H7 (cell line): ENCODE measurements at regions not wholly inside any gene's neighbourhood (a gene's known extent, or its start where the extent isn't known, plus 50 kb on each side); places are given as distances from the start of the nearest gene placed in this dataset.
"Not testable (repeated sequence)": the region's sequence is repeated elsewhere in the genome, so short reads cannot be mapped to it uniquely, and the experiment has no call there.

Experiments
- DNase-seq: peaks from one replicate; pipeline ENCODE4 v3.0.0; 2012
- H3K27me3 ChIP-seq: 2 replicates; pipeline ENCODE4 v1.6.0; 2011; ENCODE audit warnings: mild to moderate bottlenecking, low read length; ENCODE audit not compliant: control insufficient read depth, insufficient read depth
- H3K36me3 ChIP-seq: replicated peaks from 2 replicates; pipeline ENCODE4 v1.5.1; 2011; ENCODE audit warnings: low read length; ENCODE audit not compliant: control insufficient read depth, insufficient read depth
- H3K4me3 ChIP-seq: 2 replicates; pipeline ENCODE4 v1.5.1; 2011; ENCODE audit warnings: low read depth, mild to moderate bottlenecking, control low read depth, low read length, moderate library complexity; ENCODE audit not compliant: insufficient read depth

GRCh38 chr18:10150576-10150975 is 236.8 kb downstream of the VAPA start:
- DNase-seq, H3K4me3 ChIP-seq, H3K36me3 ChIP-seq, H3K27me3 ChIP-seq: not testable (repeated sequence)

GRCh38 chr18:10152475-10152874 is 238.7 kb downstream of the VAPA start:
- Histone ChIP-seq H3K36me3 (no peaks in the 10 kb centered on the region), H3K4me3 (no peak overlapping the region), H3K27me3 (no peaks in the 10 kb centered on the region)
- DNase-seq, result no peak

- DNase-seq, result no peak
- H3K36me3 ChIP-seq, result no peaks in the 10 kb centered on the region
- H3K4me3 ChIP-seq, result no peak overlapping the region
- no peaks in the 10 kb centered on the region for H3K27me3 ChIP-seq
Measured at GRCh38 chr18:10153924-10154752, 240.3 kb downstream of the VAPA start.

DNA sequence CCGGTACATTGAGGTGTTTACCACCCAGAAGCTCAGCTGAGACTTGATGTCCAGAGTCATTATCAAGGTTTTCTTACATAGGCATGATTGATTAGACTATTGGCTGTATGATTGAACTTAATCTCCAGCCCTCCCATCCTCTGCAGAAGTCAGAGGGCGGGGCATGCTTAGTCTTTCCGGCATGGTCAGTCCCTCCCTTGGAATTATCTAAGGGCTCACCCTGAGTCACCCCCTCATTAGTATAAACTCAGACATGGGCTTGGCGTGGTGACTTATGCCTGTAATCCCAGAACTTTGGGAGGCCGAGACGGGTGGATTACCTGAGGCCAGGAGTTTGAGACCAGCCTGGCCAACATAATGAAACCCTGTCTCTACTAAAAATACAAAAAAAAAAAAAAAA is 243.9 kb downstream of the VAPA start:
- no peak for DNase-seq
- no peaks in the 10 kb centered on the region for H3K36me3 ChIP-seq
- no peaks in the 10 kb centered on the region for H3K27me3 ChIP-seq

GRCh38 chr18:10160251-10160650 is 246.4 kb downstream of the VAPA start:
- H3K36me3 ChIP-seq, result no peaks in the 10 kb centered on the region
- no peak for DNase-seq
- H3K4me3 ChIP-seq, result no peak overlapping the region
- H3K27me3 ChIP-seq, result no peaks in the 10 kb centered on the region

More for the DNA sequence above, 243.9 kb downstream of the VAPA start:
- H3K4me3 ChIP-seq, result no peak overlapping the region

- no peaks in the 10 kb centered on the region for H3K36me3 ChIP-seq
Measured at GRCh38 chr18:10161315-10161714, 247.5 kb downstream of the VAPA start.

DNA sequence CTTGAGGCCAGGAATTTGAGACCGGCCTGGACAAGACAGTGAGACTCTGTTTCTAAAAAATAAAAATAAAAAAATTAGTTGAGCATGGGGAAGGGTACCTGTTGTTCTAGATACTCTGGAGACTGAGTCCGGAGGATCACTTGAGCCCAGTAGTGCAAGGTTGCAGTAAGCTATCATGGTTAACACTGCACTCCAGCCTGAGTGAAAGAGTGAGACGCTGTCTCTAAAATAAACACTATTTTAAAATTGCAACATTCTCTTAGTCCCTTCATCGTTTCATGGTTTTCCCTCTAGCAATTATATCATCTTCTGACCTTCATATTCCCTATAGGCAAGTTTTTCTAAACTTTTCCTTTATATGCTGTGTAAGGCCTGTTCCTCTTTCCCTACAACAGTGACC is 248.5 kb downstream of the VAPA start:
- Histone ChIP-seq H3K4me3 (no peak overlapping the region), H3K27me3 (no peaks in the 10 kb centered on the region), H3K36me3 (no peaks in the 10 kb centered on the region)
- DNase-seq, result no peak

More at GRCh38 chr18:10161315-10161714, 247.5 kb downstream of the VAPA start:
- DNase-seq, result no peak
- Histone ChIP-seq H3K4me3 (no peak overlapping the region), H3K27me3 (no peaks in the 10 kb centered on the region)

- Histone ChIP-seq H3K36me3 (no peaks in the 10 kb centered on the region), H3K27me3 (no peaks in the 10 kb centered on the region), H3K4me3 (no peak overlapping the region)
- no peak for DNase-seq
Measured at GRCh38 chr18:10164271-10165071, 250.7 kb downstream of the VAPA start.

GRCh38 chr18:10166164-10166807 is 252.5 kb downstream of the VAPA start:
- H3K27me3 ChIP-seq, result no peaks in the 10 kb centered on the region
- H3K36me3 ChIP-seq, result no peaks in the 10 kb centered on the region
- no peak for DNase-seq
- H3K4me3 ChIP-seq, result no peak overlapping the region

DNA sequence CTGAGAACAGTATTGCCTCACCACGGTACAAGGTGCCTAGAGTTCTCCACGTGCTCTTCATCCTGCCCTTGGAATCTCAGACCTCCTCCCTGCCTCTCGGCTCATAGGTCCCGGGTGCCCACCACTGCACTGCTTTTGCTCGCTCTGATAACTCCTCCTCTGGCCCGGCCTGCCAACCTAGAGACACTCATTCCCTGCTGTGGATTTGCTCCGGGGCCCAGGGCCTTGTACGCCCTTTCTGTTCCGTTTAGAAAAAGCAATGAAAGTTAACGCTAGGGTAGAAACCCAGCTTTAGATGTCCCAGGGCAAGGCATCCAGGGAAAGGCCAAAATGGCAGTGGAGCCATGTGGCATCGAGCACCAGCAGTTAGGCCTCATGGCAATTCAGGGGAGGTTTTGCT is 253.9 kb downstream of the VAPA start:
- no peak for DNase-seq
- Histone ChIP-seq H3K36me3 (no peaks in the 10 kb centered on the region), H3K27me3 (no peaks in the 10 kb centered on the region), H3K4me3 (no peak overlapping the region)

DNA sequence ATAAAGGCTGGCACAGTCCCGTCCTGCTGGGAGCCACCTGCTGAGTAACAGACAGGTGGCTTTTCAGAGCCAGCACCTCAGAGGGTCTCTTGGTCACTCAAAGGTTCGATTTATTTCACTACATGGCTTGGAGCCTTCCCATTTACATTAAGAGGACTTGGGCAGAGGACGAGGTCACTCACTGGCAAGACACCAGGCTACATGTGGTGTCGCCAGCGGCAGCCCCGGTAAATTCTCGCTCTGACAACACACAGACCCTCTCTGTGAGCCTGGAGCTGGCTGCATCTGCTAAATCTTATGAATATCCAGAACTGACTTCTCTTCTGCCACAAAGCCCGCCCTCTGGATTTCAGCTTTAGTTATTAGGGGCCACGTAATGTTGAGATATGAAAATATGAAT is 254.7 kb downstream of the VAPA start:
- Histone ChIP-seq H3K4me3 (no peak overlapping the region), H3K27me3 (no peaks in the 10 kb centered on the region)
- no peak for DNase-seq

DNA sequence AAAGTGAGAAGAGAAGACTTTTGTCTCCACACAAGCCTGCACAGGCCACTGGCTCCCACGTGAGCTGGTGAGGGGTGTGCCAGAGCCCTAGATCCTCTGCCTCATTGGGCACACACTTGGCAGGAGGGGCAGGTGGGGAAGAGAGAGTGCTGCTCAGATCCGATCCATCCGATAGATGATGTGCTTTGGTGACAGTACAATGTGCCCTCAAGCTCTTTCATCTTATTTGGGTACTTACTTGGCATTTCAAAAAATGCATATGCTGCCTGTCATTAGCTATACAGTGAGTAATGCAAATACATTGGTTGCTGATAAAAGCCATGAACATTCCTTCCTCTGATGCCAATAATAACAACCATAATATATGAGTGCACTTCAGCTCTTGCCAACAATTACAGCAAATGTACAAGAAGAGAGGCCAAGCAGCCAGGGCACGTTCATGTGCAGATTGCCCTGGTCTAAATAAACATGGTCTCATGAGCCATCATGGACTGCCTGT is 255.3 kb downstream of the VAPA start:
- DNase-seq, result no peak
- H3K4me3 ChIP-seq, result no peak overlapping the region
- H3K27me3 ChIP-seq, result no peaks in the 10 kb centered on the region
- no peaks in the 10 kb centered on the region for H3K36me3 ChIP-seq

More for the DNA sequence above, 254.7 kb downstream of the VAPA start:
- H3K36me3 ChIP-seq, result no peaks in the 10 kb centered on the region

DNA sequence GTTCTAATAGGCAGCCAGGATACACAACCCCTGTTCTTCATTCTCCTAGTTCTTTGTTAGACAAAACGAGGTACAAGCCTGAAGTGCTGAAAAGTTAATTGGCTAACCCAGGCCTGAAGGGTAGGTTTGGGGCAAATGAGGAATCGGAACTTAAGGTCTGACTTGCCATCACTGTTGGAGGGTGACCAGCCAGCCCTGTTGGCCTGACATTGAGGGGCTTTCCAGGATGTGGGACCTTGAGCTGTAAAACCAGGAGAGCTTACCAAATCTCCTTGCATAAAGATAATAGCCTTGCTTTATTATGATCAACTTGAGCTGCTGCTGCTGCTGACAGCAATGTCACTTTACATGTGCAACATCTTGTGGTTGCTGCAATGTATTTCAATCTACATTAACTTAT is 256.0 kb downstream of the VAPA start:
- no peak for DNase-seq
- Histone ChIP-seq H3K36me3 (no peaks in the 10 kb centered on the region), H3K4me3 (no peak overlapping the region), H3K27me3 (no peaks in the 10 kb centered on the region)

DNA sequence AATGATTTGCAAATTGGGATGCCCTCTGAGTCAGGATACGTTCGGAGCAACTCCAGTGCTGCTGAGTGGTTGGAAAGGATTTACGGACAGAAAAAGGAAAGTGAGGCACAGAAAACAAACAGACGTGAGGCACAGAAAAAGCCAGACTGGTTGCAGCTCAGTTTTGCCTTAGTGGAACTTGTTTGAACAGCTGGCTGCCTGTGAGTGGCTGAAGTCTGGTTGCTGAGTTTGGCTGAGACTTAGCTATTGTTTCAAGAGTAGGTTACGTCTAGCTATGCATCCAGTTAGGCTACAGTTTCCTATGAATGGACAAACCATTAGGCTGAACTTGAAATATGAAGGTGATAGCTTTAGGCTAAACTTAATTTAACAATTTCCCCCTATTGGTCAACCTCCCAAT is 256.6 kb downstream of the VAPA start:
- Histone ChIP-seq H3K4me3 (no peak overlapping the region), H3K36me3 (no peaks in the 10 kb centered on the region)
- DNase-seq, result no peak

More for the DNA sequence above, 256.6 kb downstream of the VAPA start:
- H3K27me3 ChIP-seq, result no peaks in the 10 kb centered on the region
